ENCODE measurements at regions not wholly inside any gene's neighbourhood (a gene's known extent, or its start where the extent isn't known, plus 50 kb on each side); places are given as distances from the start of the nearest gene placed in this dataset.

- TF ChIP-seq, protein P1, sequence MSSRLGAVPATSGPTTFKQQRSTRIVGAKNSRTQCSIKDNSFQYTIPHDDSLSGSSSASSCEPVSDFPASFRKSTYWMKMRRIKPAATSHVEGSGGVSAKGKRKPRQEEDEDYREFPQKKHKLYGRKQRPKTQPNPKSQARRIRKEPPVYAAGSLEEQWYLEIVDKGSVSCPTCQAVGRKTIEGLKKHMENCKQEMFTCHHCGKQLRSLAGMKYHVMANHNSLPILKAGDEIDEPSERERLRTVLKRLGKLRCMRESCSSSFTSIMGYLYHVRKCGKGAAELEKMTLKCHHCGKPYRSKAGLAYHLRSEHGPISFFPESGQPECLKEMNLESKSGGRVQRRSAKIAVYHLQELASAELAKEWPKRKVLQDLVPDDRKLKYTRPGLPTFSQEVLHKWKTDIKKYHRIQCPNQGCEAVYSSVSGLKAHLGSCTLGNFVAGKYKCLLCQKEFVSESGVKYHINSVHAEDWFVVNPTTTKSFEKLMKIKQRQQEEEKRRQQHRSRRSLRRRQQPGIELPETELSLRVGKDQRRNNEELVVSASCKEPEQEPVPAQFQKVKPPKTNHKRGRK (tag; IDR thresholded peaks at IDR 0.05), result no peak
- TF ChIP-seq EWSR1 (IDR thresholded peaks at IDR 0.05; ENCODE audit: borderline replicate concordance, low read depth, partially characterized antibody), result no peak
- TF ChIP-seq ZNF253 (CRISPR knock-in tag; conservative IDR thresholded peaks at IDR 0.05), result no peak
- no peak for TF ChIP-seq ZNF384 (IDR thresholded peaks at IDR 0.05; ENCODE audit: low read depth, low read length)
- TF ChIP-seq FOXP1 (CRISPR knock-in tag; IDR thresholded peaks at IDR 0.05), result no peak
- no peak for TF ChIP-seq MTA3 (IDR thresholded peaks at IDR 0.05; ENCODE audit: borderline replicate concordance)
- no peak for TF ChIP-seq MTA2 (IDR thresholded peaks at IDR 0.05; ENCODE audit: low read depth)
- TF ChIP-seq NBN (IDR thresholded peaks at IDR 0.05; ENCODE audit: low read depth), result no peak
- TF ChIP-seq CBFA2T2 (conservative IDR thresholded peaks at IDR 0.05), result no peak
- TF ChIP-seq PHF20 (IDR thresholded peaks at IDR 0.05; ENCODE audit: partially characterized antibody), result no peak
Measured at GRCh38 chr1:164910671-164911070, 351.7 kb downstream of the PBX1 start (continued).

- H3K9me3 ChIP-seq (replicated peaks; ENCODE audit: control insufficient read depth, insufficient read depth, low read depth, low read length), result no peaks in the 10 kb centered on the region
- no peaks in the 10 kb centered on the region for H3K4me1 ChIP-seq (replicated peaks in 1 of 2; ENCODE audit: control insufficient read depth in 2 of 2, insufficient read depth in 2 of 2, low read length in 2 of 2)
- no peak overlapping the region for H3K9ac ChIP-seq (ENCODE audit: insufficient read depth in 1 of 2, low read depth in 2 of 2, low read length in 2 of 2)
- no peaks in the 10 kb centered on the region for H4K20me1 ChIP-seq (replicated peaks; ENCODE audit: control insufficient read depth, insufficient read depth, low read length)
- intact Hi-C loops (cut with micrococcal nuclease) (no loop called here), in situ Hi-C loops (cut with MboI) (no loop called here)
- DNase-seq (ENCODE audit: extremely low read depth in 1 of 4, low spot score in 3 of 4), result no peak
- ATAC-seq, result no peak
- no peak for FAIRE-seq
- no peak overlapping the region for H3K4me3 ChIP-seq
- H3K27me3 ChIP-seq (ENCODE audit: control insufficient read depth in 2 of 2, insufficient read depth in 2 of 2, low read length in 2 of 2), result 0 out of 5 replicates have a peak, but pooled peaks cover 0 to 4% of the 10 kb centered on the region in 2 experiments
- H3K9me1 ChIP-seq (ENCODE audit: control insufficient read depth, insufficient read depth, low read length), result no peaks in the 10 kb centered on the region
- H3K27ac ChIP-seq (ENCODE audit: extremely low read depth, low read depth, low read length), result no peak overlapping the region
- no peak for TF ChIP-seq NR4A1 (CRISPR knock-in tag; IDR thresholded peaks at IDR 0.05)
- no peak for TF ChIP-seq NR4A1 (tag; IDR thresholded peaks at IDR 0.05)
- TF ChIP-seq BHLHE40 (IDR thresholded peaks at IDR 0.05; ENCODE audit: low read length), result no peak
- TF ChIP-seq MITF (IDR thresholded peaks at IDR 0.05), result no peak
- TF ChIP-seq CCAR2 (IDR thresholded peaks at IDR 0.05; ENCODE audit: low read depth, low read length), result no peak
- TF ChIP-seq SMC3 (conservative IDR thresholded peaks at IDR 0.05; ENCODE audit: insufficient read depth, low read depth, low read length), result no peak
- no peak for TF ChIP-seq ZNF253 (CRISPR knock-in tag; conservative IDR thresholded peaks at IDR 0.05)
- no peak for TF ChIP-seq HMG20B (CRISPR knock-in tag; IDR thresholded peaks at IDR 0.05)
- POLR2A ChIA-PET, result no interaction called here
- no peaks in the 10 kb centered on the region for H3K79me2 ChIP-seq (ENCODE audit: control insufficient read depth, insufficient read depth, low read length)
- CTCF ChIA-PET (ENCODE audit: low intra/inter-chr PET ratio), result no interaction called here
- BruUV-seq (replicated peaks), result no TSS peak
- 0% methylated on average over 2 of the region's 2 CpGs for WGBS (ENCODE audit: insufficient coverage, low coverage, missing lambda C conversion rate)
- no peak overlapping the region for H3K4me2 ChIP-seq (ENCODE audit: insufficient read depth, low read length)
- H2AFZ ChIP-seq (ENCODE audit: low read depth, low read length), result no peak overlapping the region
- no peaks in the 10 kb centered on the region for H3K36me3 ChIP-seq (ENCODE audit: control insufficient read depth, insufficient read depth, low read length)
Measured at GRCh38 chr1:164907666-164908065, 348.7 kb downstream of the PBX1 start.
